OCI-LY3 (cell line): ENCODE measurements at regions not wholly inside any gene's neighbourhood (a gene's known extent, or its start where the extent isn't known, plus 50 kb on each side); places are given as distances from the start of the nearest gene placed in this dataset.

Experiments used
- H2AFZ ChIP-seq: fragments of 200-600, 300-600 bp; shearing (Covaris generic); 2 replicates; pipeline ENCODE4 v1.6.0; 2014; ENCODE audit warnings: antibody characterized with exemption, low read depth, low read length
- H3K27ac ChIP-seq: fragments of 200-600, 300-600 bp; sonication (generic); 2 replicates; pipeline ENCODE4 v1.5.1; 2014; ENCODE audit warnings: mild to moderate bottlenecking, low read length, moderate library complexity, mixed read lengths
- H3K27me3 ChIP-seq: fragments of 200-600, 300-600 bp; sonication (generic); 2 replicates; pipeline ENCODE4 v1.6.1; 2014; ENCODE audit warnings: low read depth, low read length, mixed read lengths
- H3K36me3 ChIP-seq: fragments of 200-600, 300-600 bp; sonication (generic); replicated peaks from 2 replicates; pipeline ENCODE3; 2014; ENCODE audit warnings: low read depth, low read length, mixed read lengths
- H3K4me1 ChIP-seq: fragments of 300-600, 200-600 bp; sonication (generic); 2 replicates; pipeline ENCODE4 v1.6.1; 2014; ENCODE audit warnings: low read length, mixed read lengths
- H3K4me2 ChIP-seq: fragments of 200-600, 300-600 bp; sonication (generic); 2 replicates; pipeline ENCODE4 v1.6.1; 2014; ENCODE audit warnings: low read length, mixed read lengths
- H3K4me3 ChIP-seq: fragments of 300-600, 200-600 bp; sonication (generic); 2 replicates; pipeline ENCODE4 v1.5.1; 2014; ENCODE audit warnings: antibody characterized with exemption, mild to moderate bottlenecking, low read length, moderate library complexity
- H3K79me2 ChIP-seq: fragments of 300-600, 200-600 bp; shearing (Covaris generic); 2 replicates; pipeline ENCODE4 v1.6.1; 2014; ENCODE audit warnings: mild to moderate bottlenecking, low read length, mixed read lengths
- H3K9ac ChIP-seq: fragments of 300-600, 200-600 bp; shearing (Covaris generic); 2 replicates; pipeline ENCODE4 v1.6.0; 2014; ENCODE audit warnings: mild to moderate bottlenecking, low read length, moderate library complexity
- H3K9me3 ChIP-seq: fragments of 200-600, 300-600 bp; shearing (Covaris generic); 2 replicates; pipeline ENCODE4 v1.6.1; 2014; ENCODE audit warnings: low read length, mixed read lengths; ENCODE audit not compliant: insufficient read depth
- H4K20me1 ChIP-seq: fragments of 200-600, 300-600 bp; sonication (generic); 2 replicates; pipeline ENCODE4 v1.6.1; 2016; ENCODE audit warnings: low read length, mixed read lengths; ENCODE audit not compliant: insufficient read depth
- CTCF ChIP-seq: fragments of 200-600, 300-600 bp; sonication (generic); IDR thresholded peaks from 2 replicates; pipeline ENCODE4 v1.5.1; 2014; ENCODE audit warnings: antibody characterized with exemption, low read length, low read depth
- EZH2phosphoT487 ChIP-seq: fragments of 200-600 bp; shearing (Covaris generic); IDR thresholded peaks from 2 replicates; pipeline ENCODE4 v1.6.1; 2018; ENCODE audit warnings: antibody characterized with exemption, mixed run types, low read depth

DNA sequence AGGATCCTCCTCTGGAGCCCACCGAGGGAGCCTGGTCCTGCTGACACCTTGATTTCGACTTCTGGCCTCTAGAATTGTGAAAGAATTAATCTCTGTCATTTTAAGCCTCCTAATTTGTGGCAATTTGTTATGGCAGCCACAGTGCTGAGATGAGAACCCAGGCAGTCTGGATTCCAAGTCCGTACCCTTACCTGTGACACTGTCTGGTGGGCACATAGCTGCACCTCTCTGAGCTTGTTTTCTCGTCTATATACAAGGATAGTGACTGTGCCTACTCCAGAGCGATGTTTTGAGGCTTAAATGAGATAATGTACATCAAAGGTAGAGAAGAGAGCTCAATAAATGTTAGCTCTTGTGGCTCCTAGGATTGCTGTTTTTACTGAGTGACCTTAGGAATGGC lies 128.4 kb upstream of the MPHOSPH6 start:
- H3K9ac ChIP-seq = no peak overlapping the region
- no peak overlapping the region for H3K4me2 ChIP-seq
- H3K79me2 ChIP-seq = no peaks in the 10 kb centered on the region
- H3K4me1 ChIP-seq = no peaks in the 10 kb centered on the region
- no peaks in the 10 kb centered on the region for H3K9me3 ChIP-seq
- no peak overlapping the region for H3K4me3 ChIP-seq
- H3K36me3 ChIP-seq = no peaks in the 10 kb centered on the region
- no peak overlapping the region for H3K27ac ChIP-seq
- H2AFZ ChIP-seq = no peak overlapping the region
- TF ChIP-seq EZH2phosphoT487 (no peak), CTCF (no peak)
- no peaks in the 10 kb centered on the region for H4K20me1 ChIP-seq
- no peaks in the 10 kb centered on the region; the same call in none of the 2 replicates for H3K27me3 ChIP-seq

- Histone ChIP-seq H3K4me3 (no peak overlapping the region), H3K27me3 (no peaks in the 10 kb centered on the region; the same call in none of the 2 replicates), H2AFZ (no peak overlapping the region), H4K20me1 (no peaks in the 10 kb centered on the region), H3K36me3 (no peaks in the 10 kb centered on the region), H3K4me1 (no peaks in the 10 kb centered on the region), H3K27ac (no peak overlapping the region), H3K9ac (no peak overlapping the region), H3K9me3 (no peaks in the 10 kb centered on the region), H3K79me2 (no peaks in the 10 kb centered on the region), H3K4me2 (no peak overlapping the region)
- no peak for TF ChIP-seq EZH2phosphoT487
- no peak for TF ChIP-seq CTCF
These were observed 125.5 kb upstream of the MPHOSPH6 start for GRCh38 chr16:82295290-82296201.

- Histone ChIP-seq H3K36me3 (no peaks in the 10 kb centered on the region), H3K27me3 (peaks cover 14% of the 10 kb centered on the region), H4K20me1 (no peaks in the 10 kb centered on the region), H3K27ac (no peak overlapping the region), H3K4me2 (no peak overlapping the region), H3K9ac (no peak overlapping the region), H3K4me3 (no peak overlapping the region), H2AFZ (no peak overlapping the region), H3K9me3 (no peaks in the 10 kb centered on the region), H3K79me2 (no peaks in the 10 kb centered on the region), H3K4me1 (no peaks in the 10 kb centered on the region)
- TF ChIP-seq CTCF (no peak), EZH2phosphoT487 (no peak)
These were observed 123.6 kb upstream of the MPHOSPH6 start for GRCh38 chr16:82293671-82294070.

- no peak overlapping the region for H2AFZ ChIP-seq
- no peak overlapping the region for H3K27ac ChIP-seq
- no peaks in the 10 kb centered on the region for H4K20me1 ChIP-seq
- H3K4me2 ChIP-seq = no peak overlapping the region
- no peaks in the 10 kb centered on the region for H3K79me2 ChIP-seq
- no peaks in the 10 kb centered on the region for H3K36me3 ChIP-seq
- peaks cover 48% of the 10 kb centered on the region for H3K27me3 ChIP-seq
- H3K4me1 ChIP-seq = no peaks in the 10 kb centered on the region
- TF ChIP-seq EZH2phosphoT487 (no peak), CTCF (no peak)
- H3K4me3 ChIP-seq = no peak overlapping the region
- no peak overlapping the region for H3K9ac ChIP-seq
- no peaks in the 10 kb centered on the region for H3K9me3 ChIP-seq
These were observed 117.9 kb upstream of the MPHOSPH6 start for GRCh38 chr16:82287937-82288336.
